ENCODE measurements at regions not wholly inside any gene's neighbourhood (a gene's known extent, or its start where the extent isn't known, plus 50 kb on each side); places are given as distances from the start of the nearest gene placed in this dataset.

GRCh38 chr9:7690014-7690413 lies 109.6 kb downstream of the DMAC1 start:
- TF ChIP-seq CTCF (conservative IDR thresholded peaks at IDR 0.05 in 1 of 2, IDR thresholded peaks at IDR 0.05 in 1 of 2; ENCODE audit: low read depth in 1 of 2, low read length in 2 of 2), result no peak
- TF ChIP-seq EZH2 (IDR thresholded peaks at IDR 0.05; ENCODE audit: low read length, missing control alignments), result no peak

Measured in fibroblast of lung (primary cell).